Fibroblast of upper back skin (primary cell): ENCODE measurements at regions not wholly inside any gene's neighbourhood (a gene's known extent, or its start where the extent isn't known, plus 50 kb on each side); places are given as distances from the start of the nearest gene placed in this dataset.
"Not testable (repeated sequence)": the region's sequence is repeated elsewhere in the genome, so short reads cannot be mapped to it uniquely, and the experiment has no call there.

Source experiments
- DNase-seq: peaks from one replicate; pipeline ENCODE4 v3.0.0-alpha.2; 2013

DNA sequence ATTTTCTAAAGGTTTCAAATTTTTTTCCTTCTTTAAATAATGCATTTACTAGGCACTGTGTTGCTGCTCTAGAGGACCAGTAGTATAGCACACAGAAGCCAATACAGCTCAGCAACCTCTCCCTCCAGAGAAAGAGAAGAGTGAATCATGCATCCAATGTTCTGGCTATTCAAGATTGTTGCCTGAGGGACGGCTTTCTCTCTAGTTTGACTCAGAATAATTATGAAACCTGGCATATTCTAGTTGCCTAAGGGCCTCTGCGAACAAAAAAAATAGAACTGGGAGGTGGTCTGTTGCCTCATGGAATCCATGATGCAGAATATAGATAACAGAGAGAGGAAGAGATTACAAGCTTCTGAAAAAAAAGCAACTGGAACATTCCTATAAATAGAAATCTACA is 1233.3 kb upstream of the PABPC4L start:
- DNase-seq: no peak

- DNase-seq: no peak
Observed at GRCh38 chr4:135429528-135429927, 1227.9 kb upstream of the PABPC4L start.

- DNase-seq: peak; percentile 17
Observed at GRCh38 chr4:135418353-135418752, 1216.8 kb upstream of the PABPC4L start.

GRCh38 chr4:135412213-135412612 is 1210.6 kb upstream of the PABPC4L start:
- DNase-seq: no peak

DNA sequence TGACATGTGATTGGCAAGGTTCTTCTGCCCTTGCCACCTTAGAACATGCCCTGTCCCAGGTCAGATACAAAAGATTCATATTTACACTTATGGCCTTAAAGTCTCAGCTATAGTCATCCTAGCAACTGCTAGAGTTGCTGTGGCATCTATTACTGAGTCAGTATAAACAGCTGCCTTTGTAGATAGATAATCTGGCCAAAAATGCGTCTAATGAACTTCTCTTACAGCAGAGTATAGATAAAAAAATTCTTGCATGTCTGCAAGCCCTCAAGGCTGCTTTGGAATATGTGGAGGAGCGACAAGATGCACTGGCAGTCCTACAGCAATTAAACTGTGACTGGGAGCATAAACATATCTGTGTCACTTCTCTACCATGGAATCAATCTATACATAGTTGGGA is 1209.7 kb upstream of the PABPC4L start:
- no peak for DNase-seq

DNA sequence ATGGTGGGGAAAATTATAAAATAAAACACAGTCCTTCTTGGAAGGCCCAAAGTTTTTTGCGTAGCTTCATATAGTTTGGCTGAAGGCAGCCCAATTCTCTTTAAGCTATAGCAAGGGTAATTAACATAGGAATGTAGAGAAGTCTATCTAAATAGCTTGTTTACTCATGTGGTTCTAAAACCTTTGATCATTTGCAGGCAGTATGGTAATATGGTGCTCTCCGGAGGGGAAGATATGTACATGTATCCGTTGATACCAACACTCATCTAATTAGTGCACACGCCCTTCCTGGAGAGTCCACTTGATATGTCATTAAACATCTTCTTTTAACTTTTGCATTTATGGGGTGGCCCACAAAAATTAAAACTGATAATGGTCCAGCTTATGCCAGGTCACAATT is 1207.7 kb upstream of the PABPC4L start:
- not testable (repeated sequence) for DNase-seq

- no peak for DNase-seq
Observed at GRCh38 chr4:135408109-135408508, 1206.5 kb upstream of the PABPC4L start.

- DNase-seq: not testable (repeated sequence)
Observed at GRCh38 chr4:135406597-135406996, 1205.0 kb upstream of the PABPC4L start.

DNA sequence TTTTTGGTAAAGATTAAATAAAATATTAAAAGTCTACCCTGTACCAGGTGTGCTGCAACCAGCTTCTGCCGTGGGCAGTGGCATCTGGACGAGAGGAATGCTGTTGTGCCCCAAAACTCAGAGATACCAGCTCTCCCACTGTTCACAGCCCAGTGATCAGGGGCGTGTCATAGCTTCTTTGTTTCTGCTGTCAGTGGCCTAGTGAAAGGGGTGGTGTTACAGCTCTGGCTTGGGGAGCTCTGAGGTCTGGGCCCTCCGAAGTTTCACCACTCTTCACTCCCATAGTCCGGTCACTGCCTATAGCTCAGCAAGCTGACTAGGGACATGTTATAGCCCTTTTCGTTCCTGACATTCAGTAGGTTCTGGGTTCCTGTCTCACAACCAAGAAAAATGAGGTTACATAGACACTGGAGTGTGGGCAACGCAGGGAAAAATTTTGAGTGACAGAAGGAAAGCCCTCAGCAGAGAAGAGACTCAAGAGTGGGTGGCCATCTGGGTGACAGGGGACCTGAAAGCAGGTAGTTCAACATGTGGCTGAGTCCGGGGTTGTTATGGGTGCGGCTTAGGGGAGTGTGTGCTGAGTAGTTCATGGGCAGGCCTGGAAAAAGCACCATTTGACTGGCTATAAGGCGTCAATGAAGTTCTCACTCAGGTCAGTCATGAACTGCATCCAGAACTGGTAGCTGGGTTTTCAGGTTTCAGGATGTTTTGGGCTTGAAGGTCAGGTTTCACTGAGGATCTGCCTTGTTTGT is 1184.4 kb upstream of the PABPC4L start:
- DNase-seq: no peak

DNA sequence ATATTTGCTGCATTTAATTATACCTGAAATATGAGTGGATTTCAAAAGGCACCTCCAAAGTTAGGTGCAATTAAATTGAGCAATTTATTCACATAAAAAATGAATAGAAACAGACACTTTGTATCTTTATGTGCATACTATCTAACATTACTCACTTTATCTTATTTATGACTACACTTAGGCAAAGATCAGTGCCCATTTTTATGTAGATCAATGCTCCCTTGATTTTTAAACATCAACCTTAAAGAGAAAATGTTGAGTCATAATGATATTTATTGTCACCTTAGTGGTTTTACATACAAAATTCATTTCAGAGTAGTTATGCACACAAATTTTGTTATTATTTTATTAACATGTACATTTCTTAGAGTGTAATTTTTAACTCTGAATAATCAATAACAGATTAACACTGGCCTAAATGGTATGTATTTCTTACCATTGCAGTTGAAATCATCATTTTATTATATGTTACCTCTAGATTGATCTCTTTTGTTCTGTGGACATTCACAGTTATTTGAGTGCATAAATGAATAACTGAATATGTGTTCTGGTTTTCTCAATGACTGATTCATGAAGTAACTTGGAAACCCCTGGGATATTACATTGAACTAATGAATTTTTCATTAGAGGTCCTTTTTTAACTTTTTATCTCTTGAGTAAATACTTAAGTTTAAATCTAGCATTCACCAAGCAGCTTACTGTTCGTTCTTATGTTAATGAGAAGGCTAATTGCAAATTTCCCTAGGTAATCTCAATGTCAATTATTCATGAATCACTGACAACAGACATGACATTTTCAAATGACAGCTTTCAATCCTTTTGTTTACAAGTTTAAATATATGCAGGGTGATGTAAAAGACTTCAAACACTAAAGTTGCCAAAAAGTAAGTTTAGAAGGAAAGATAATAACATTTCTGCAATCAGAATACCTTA is 1182.0 kb upstream of the PABPC4L start:
- no peak for DNase-seq

DNA sequence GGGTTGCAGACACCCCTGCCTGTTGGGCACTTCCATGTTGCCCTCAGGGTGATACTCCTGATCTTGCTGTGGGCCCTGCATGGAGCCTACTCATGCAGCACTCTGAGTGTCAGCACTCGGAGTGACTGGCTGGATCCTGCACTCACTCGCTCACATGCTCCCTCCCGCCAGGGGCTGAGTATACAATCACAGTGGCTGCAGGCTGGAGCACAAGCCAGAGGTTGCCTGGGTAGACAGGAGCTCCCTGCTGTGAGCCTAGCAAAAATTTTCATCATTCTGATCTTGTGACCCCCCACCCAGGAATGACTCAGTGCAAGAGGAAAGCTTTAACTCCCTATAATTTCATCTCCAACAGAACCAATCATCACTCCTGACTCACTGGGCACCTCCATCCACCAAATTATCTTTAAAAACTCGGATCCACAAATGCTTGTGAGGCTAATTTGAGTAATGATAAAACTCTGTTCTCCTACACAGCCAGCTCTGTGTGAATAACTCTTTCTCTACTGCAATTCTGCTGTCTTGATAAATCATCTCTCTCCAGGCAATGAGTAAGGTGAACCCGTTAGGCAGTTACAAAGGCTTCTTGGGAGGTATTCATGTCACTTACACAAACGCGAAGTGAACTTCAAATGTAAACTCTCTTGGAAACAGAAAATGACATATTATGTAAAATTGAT is 1180.8 kb upstream of the PABPC4L start:
- peak; percentile 37 for DNase-seq

- DNase-seq: no peak
Observed at GRCh38 chr4:135372131-135372530, 1170.5 kb upstream of the PABPC4L start.

GRCh38 chr4:135371137-135371536 is 1169.5 kb upstream of the PABPC4L start:
- no peak for DNase-seq

DNA sequence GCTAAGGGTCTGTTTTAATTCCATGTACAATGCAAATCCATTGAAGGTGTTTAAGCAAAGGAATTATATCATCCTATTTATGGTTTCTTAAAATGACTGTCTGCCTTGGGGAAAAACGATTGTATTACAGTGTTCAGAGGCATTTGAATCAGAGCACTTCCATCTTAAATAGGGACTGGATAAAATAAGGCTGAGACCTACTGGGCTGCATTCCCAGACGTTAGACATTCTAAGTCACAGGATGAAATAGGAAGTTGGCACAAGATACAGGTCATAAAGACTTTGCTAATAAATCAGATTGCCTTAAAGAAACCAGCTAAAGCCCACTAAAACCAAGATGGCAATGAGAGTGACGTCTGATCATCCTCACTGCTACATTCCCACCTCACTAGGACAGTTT is 1167.2 kb upstream of the PABPC4L start:
- DNase-seq: peak; percentile 22

GRCh38 chr4:135365065-135365464 is 1163.5 kb upstream of the PABPC4L start:
- DNase-seq: peak; percentile 65

DNA sequence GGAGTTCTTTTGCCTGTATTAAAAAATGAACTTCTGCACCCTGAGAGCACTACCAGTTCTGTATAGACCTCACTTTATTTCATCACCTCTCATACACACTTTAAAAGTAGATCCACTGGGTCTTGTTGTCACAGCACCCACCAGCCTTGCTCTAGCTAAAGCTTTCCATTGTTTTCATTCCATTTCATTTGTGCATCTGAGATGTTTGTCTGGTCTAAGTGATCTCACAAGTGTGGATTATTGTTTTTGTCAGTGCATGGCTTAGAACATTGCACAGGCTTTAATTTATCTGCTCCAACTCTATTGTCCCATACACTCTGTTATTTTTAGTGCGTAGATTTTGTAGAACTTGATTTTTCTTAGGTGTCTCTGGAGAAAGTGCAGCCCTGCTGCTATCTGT is 1157.5 kb upstream of the PABPC4L start:
- no peak for DNase-seq

- no peak for DNase-seq
Observed at GRCh38 chr4:135357091-135357490, 1155.5 kb upstream of the PABPC4L start.

- DNase-seq: peak; percentile 65
Observed at GRCh38 chr4:135354876-135355275, 1153.3 kb upstream of the PABPC4L start.

DNA sequence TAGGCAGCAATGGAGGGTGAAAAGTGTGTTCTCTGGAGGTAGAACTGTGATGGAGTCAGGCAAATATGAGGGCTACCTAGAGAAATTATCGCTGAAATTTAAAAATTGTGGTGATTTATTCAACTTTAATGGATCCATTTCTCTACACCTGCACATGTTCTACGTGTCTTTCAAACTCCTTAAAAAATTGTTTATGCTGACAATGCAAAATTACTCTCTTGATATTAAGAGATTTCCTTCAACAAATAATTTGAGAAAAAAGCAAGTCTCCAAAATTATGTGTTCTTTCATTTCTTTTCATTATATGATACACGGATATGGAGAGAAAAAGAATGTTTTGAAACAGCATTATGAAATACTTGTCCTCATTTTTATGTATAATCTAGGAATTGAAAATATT is 1151.4 kb upstream of the PABPC4L start:
- no peak for DNase-seq

GRCh38 chr4:135344492-135344891 is 1142.9 kb upstream of the PABPC4L start:
- no peak for DNase-seq

- no peak for DNase-seq
Observed at GRCh38 chr4:135338181-135338580, 1136.6 kb upstream of the PABPC4L start.

- no peak for DNase-seq
Observed at GRCh38 chr4:135325264-135325663, 1123.7 kb upstream of the PABPC4L start.

DNA sequence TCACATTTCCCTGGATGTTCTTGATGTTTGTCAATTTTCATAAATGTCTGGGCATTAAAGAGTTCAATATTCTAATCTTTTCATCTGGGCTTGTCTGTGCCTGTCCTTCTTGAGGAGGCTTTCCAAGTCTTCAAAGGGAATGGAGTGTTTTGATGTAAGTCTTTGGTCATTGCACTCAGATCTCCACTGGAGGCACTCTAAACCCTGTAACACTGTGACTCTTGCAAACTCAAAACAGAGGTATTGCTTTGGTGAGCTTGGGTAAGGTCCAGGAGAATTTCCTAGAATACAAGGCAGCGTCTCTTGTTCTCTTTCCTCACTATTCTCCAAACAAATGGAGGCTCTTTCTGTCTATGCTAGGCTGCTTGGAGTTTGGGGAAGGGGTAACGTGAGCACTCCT is 1118.1 kb upstream of the PABPC4L start:
- no peak for DNase-seq
